ENCODE measurements at regions not wholly inside any gene's neighbourhood (a gene's known extent, or its start where the extent isn't known, plus 50 kb on each side); places are given as distances from the start of the nearest gene placed in this dataset.

DNA sequence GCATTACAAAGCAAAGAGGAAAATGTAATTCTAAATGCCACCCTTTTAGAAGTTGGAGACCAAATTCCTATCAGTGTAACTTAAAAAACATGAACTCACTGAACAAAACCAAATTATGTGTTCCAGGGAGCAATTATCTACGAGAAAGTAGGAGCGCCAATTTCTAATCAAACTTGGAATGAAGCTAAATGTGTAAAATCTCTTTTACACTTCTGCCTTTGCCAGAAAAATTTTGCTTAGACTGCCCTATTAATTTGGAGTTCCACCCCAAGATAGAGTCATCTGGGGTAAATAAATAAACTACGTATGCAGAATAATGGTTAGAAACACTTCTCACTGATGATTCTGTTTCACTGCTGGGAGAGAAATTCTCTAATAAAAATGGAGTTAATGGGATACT lies 825.6 kb downstream of the MTRR start:
- TF ChIP-seq, protein P1, sequence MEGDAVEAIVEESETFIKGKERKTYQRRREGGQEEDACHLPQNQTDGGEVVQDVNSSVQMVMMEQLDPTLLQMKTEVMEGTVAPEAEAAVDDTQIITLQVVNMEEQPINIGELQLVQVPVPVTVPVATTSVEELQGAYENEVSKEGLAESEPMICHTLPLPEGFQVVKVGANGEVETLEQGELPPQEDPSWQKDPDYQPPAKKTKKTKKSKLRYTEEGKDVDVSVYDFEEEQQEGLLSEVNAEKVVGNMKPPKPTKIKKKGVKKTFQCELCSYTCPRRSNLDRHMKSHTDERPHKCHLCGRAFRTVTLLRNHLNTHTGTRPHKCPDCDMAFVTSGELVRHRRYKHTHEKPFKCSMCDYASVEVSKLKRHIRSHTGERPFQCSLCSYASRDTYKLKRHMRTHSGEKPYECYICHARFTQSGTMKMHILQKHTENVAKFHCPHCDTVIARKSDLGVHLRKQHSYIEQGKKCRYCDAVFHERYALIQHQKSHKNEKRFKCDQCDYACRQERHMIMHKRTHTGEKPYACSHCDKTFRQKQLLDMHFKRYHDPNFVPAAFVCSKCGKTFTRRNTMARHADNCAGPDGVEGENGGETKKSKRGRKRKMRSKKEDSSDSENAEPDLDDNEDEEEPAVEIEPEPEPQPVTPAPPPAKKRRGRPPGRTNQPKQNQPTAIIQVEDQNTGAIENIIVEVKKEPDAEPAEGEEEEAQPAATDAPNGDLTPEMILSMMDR (IDR thresholded peaks at IDR 0.05), result no peak
- TF ChIP-seq POLR2A (IDR thresholded peaks at IDR 0.05), result no peak
